ENCODE measurements at regions not wholly inside any gene's neighbourhood (a gene's known extent, or its start where the extent isn't known, plus 50 kb on each side); places are given as distances from the start of the nearest gene placed in this dataset.

DNA sequence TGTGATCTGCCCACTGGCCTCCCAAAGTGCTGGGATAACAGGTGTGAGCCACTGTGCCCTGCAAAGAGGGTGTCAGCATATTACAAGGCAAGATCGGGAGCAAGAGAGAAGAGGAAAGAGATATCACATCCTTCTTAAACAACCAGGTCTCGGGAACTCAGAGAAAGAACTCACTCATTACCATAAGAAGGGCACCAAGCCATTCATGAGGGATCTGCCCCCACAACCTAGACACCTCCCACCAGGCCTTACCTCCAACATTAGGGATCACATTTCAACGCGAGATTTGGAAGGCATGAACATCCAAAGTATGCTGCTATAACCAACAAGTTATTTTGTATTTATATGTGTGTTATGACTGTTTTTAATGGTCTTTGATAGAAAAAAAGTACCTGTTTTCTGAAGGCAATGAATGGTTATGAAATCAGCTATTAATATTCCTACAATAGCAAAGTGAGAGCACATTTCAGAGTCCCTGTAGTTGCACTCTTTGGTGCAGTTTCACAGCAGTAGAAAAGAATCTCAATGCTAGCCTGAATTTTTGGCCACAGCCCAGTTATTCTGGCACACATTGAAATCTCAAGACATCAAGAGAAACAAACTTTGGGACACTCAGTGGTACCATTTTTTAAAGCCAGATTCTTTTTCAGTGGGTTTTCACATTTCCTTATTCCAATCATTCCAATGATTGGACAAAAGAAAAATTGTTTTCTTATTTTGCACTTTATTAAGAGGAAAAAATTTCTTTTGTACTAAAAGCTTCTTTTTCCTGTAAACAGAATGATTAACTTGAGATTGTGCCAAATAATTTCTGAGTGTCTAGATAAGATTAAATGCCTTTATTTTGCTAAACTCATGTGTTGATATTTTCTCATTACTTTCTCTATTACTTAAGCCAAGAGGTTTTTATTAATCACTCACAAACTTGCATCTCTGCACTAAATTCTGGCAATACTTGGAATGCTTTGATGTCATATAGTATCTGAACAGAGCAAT, 582.6 kb upstream of the ATP2B1 start:
- Histone ChIP-seq H3K4me3 (replicated peaks; ENCODE audit: low read depth, low read length) (no peak overlapping the region), H3K27me3 (replicated peaks; ENCODE audit: control insufficient read depth, insufficient read depth, low read length) (no peaks in the 10 kb centered on the region), H3K36me3 (ENCODE audit: control insufficient read depth, insufficient read depth, low read length) (no peaks in the 10 kb centered on the region)
- TF ChIP-seq, protein P1, sequence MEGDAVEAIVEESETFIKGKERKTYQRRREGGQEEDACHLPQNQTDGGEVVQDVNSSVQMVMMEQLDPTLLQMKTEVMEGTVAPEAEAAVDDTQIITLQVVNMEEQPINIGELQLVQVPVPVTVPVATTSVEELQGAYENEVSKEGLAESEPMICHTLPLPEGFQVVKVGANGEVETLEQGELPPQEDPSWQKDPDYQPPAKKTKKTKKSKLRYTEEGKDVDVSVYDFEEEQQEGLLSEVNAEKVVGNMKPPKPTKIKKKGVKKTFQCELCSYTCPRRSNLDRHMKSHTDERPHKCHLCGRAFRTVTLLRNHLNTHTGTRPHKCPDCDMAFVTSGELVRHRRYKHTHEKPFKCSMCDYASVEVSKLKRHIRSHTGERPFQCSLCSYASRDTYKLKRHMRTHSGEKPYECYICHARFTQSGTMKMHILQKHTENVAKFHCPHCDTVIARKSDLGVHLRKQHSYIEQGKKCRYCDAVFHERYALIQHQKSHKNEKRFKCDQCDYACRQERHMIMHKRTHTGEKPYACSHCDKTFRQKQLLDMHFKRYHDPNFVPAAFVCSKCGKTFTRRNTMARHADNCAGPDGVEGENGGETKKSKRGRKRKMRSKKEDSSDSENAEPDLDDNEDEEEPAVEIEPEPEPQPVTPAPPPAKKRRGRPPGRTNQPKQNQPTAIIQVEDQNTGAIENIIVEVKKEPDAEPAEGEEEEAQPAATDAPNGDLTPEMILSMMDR (IDR thresholded peaks at IDR 0.05; ENCODE audit: insufficient read depth, low read length, poor library complexity, severe bottlenecking): no peak
- no peak for DNase-seq (ENCODE audit: extremely low read depth, insufficient read length)

DNA sequence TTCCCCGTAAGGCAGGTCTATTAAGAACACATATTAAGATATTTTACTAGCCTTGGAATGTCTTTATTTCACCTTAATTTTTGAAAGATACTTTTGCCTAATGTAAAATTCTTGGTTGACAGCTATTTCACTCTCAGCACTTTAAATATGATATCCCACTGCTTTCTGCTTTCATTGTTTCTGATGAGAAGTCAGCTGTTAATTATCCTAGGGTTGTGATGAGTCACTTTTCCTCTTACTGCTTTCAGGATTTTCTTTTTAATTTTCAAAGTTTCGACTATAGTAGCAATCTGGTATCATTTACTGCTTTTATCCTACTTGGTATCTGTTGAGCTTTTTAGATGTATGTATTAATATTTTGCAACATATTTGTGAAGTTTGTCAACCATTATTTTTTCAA, 578.9 kb upstream of the ATP2B1 start:
- Histone ChIP-seq H3K4me3 (replicated peaks; ENCODE audit: low read depth, low read length) (no peak overlapping the region), H3K36me3 (ENCODE audit: control insufficient read depth, insufficient read depth, low read length) (no peaks in the 10 kb centered on the region), H3K27me3 (replicated peaks; ENCODE audit: control insufficient read depth, insufficient read depth, low read length) (no peaks in the 10 kb centered on the region)
- TF ChIP-seq, protein P1 (IDR thresholded peaks at IDR 0.05; ENCODE audit: insufficient read depth, low read length, poor library complexity, severe bottlenecking): no peak
- DNase-seq (ENCODE audit: extremely low read depth, insufficient read length): no peak

DNA sequence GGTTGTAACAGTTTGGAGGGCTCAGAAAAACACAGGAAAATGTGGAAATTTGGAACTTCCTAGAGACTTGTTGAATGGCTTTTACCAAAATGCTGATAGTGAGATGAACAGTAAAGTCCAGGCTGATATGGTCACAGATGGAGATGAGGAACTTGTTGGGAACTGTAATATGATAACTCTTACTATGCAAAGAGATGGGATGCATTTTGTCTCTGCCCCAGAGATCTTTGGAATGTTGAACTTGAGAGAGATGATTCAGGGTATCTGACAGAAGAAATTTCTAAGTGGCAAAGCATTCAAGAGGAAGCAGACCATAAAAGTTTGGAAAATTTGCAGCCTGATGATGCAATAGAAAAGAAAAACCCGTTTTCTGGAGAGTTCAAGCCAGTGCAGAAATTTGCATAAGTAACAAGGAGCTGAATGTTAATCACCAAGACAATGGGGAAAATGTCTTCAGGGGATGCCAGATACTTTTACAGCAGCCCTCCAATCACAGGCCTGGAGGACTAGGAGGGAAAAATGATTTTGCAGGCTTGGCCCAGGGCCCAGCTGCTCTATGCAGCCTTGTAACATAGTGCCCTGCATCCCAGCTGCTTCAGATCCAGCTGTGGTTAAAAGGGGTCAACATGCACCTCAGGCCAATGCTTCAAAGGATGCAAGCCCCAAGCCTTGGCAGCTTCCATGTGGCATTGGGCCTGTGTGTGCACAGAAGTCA, 572.7 kb upstream of the ATP2B1 start:
- Histone ChIP-seq H3K27me3 (replicated peaks; ENCODE audit: control insufficient read depth, insufficient read depth, low read length) (no peaks in the 10 kb centered on the region), H3K36me3 (ENCODE audit: control insufficient read depth, insufficient read depth, low read length) (no peaks in the 10 kb centered on the region), H3K4me3 (replicated peaks; ENCODE audit: low read depth, low read length) (no peak overlapping the region)
- TF ChIP-seq, protein P1 (IDR thresholded peaks at IDR 0.05; ENCODE audit: insufficient read depth, low read length, poor library complexity, severe bottlenecking): no peak
- no peak for DNase-seq (ENCODE audit: extremely low read depth, insufficient read length)

DNA sequence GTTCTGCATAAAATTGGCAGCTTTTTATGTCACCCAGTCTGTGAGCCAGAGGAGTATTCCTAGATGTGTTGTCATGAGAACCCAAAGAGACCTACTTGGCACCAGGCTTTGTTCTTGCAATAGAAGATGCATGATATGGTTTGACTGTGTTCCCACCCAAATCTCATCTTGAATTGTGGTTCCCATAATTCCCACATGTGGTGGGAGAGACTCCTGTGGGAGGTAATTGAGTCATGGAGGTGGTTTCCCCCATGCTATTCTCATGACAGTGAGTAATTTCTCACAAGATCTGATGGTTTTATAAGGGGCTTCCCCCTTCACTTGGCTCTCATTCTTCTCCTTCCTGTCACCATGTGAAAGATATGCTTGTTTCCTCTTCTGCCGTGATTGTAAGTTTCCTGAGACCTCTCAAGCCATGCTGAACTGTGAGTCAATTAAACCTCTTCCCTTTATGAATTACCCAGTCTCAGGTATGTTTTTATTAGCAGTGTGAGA, 572.0 kb upstream of the ATP2B1 start:
- no peak overlapping the region for H3K4me3 ChIP-seq (replicated peaks; ENCODE audit: low read depth, low read length)
- H3K27me3 ChIP-seq (replicated peaks; ENCODE audit: control insufficient read depth, insufficient read depth, low read length): no peaks in the 10 kb centered on the region
- DNase-seq (ENCODE audit: extremely low read depth, insufficient read length): peak; percentile 37
- no peaks in the 10 kb centered on the region for H3K36me3 ChIP-seq (ENCODE audit: control insufficient read depth, insufficient read depth, low read length)
- TF ChIP-seq, protein P1 (IDR thresholded peaks at IDR 0.05; ENCODE audit: insufficient read depth, low read length, poor library complexity, severe bottlenecking): no peak

DNA sequence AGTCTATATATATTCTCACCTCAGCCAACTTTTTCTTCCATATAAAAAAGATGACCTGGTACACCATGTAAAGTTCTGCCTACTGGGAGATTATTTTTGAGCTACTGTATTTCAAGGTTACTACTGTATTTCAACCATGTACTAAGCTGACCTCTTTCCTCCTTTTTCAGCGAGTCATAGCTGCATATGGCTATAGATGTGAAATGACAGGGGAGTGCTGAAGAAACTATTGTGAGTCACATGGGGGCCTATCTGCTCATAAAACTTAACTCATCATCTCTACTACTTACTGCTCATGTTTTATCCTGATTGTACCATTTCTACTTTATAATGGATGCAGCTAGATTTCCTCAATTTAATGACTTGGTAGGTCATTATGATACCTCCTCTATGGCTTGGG, 571.4 kb upstream of the ATP2B1 start:
- TF ChIP-seq, protein P1 (IDR thresholded peaks at IDR 0.05; ENCODE audit: insufficient read depth, low read length, poor library complexity, severe bottlenecking): no peak
- no peak for DNase-seq (ENCODE audit: extremely low read depth, insufficient read length)

More for the DNA sequence above, 571.4 kb upstream of the ATP2B1 start:
- Histone ChIP-seq H3K4me3 (replicated peaks; ENCODE audit: low read depth, low read length) (no peak overlapping the region), H3K27me3 (replicated peaks; ENCODE audit: control insufficient read depth, insufficient read depth, low read length) (no peaks in the 10 kb centered on the region), H3K36me3 (ENCODE audit: control insufficient read depth, insufficient read depth, low read length) (no peaks in the 10 kb centered on the region)
